IMR-90 (cell line): ENCODE measurements at regions not wholly inside any gene's neighbourhood (a gene's known extent, or its start where the extent isn't known, plus 50 kb on each side); places are given as distances from the start of the nearest gene placed in this dataset.

ENCODE experiments used
- ATAC-seq: fragments of 200-7000 bp; cut with Tn5 transposase; 2 replicates; pipeline ENCODE4 v1.9.1; 2020; ENCODE audit warnings: low read depth, mild to moderate bottlenecking, moderate library complexity
- BruUV-seq: library from RNA; stranded (reverse); fragments of 400-500 nt; replicated peaks from 2 replicates; lab custom pipeline; 2021; lab: Mats Ljungman, UMichigan
- CTCF ChIA-PET: fragments of 300-600 bp; formaldehyde crosslinking; extraction: SDS; loops from one replicate; lab custom pipeline; 2021; ENCODE audit warnings: antibody characterized with exemption; lab: Yijun Ruan, JAX
- POLR2A ChIA-PET: fragments of 300-600 bp; sonication (Branson Sonifier 250); formaldehyde crosslinking; loops from one replicate; lab custom pipeline; 2022; ENCODE audit warnings: antibody characterized with exemption; ENCODE audit not compliant: unreplicated experiment; lab: Charles Lee
- DNase-seq: peaks from one replicate; pipeline ENCODE4 v3.0.0; 2013
- H2AFZ ChIP-seq: replicated peaks from 2 replicates; pipeline ENCODE3; 2013; ENCODE audit warnings: low read length, mild to moderate bottlenecking; ENCODE audit not compliant: poor library complexity
- H2AK5ac ChIP-seq: 2 replicates; pipeline ENCODE4 v1.6.1; 2013; ENCODE audit warnings: low read depth, low read length, inconsistent platforms
- H2AK9ac ChIP-seq: replicated peaks from 2 replicates; pipeline ENCODE3; 2013; ENCODE audit warnings: mild to moderate bottlenecking, low read depth, low read length, moderate library complexity; ENCODE audit not compliant: poor library complexity
- H2BK120ac ChIP-seq: 2 replicates; pipeline ENCODE4 v1.6.1; 2013; ENCODE audit warnings: low read depth, low read length, inconsistent platforms
- H2BK15ac ChIP-seq: 3 replicates; pipeline ENCODE4 v1.6.1; 2013; ENCODE audit warnings: low read depth, low read length, inconsistent platforms
- H2BK20ac ChIP-seq: 2 replicates; pipeline ENCODE4 v1.6.1; 2013; ENCODE audit warnings: low read depth, mild to moderate bottlenecking, inconsistent platforms, low read length, moderate library complexity
- H2BK5ac ChIP-seq: 2 replicates; pipeline ENCODE4 v1.6.1; 2013; ENCODE audit warnings: mild to moderate bottlenecking, low read depth, low read length, inconsistent platforms; ENCODE audit not compliant: poor library complexity, severe bottlenecking
- H3K14ac ChIP-seq: replicated peaks from 2 replicates; pipeline ENCODE4 v1.6.1; 2013; ENCODE audit warnings: low read depth, low read length, inconsistent platforms
- H3K18ac ChIP-seq: 2 replicates; pipeline ENCODE4 v1.6.1; 2013; ENCODE audit warnings: low read depth, low read length, control low read depth
- H3K23ac ChIP-seq: 2 replicates; pipeline ENCODE4 v1.6.1; 2013; ENCODE audit warnings: low read depth, low read length, inconsistent platforms
- H3K27ac ChIP-seq: 2 replicates; pipeline ENCODE4 v1.5.1; 2013; ENCODE audit warnings: mild to moderate bottlenecking, control low read depth, low read length; ENCODE audit not compliant: insufficient read depth
- H3K27me3 ChIP-seq: 2 replicates; pipeline ENCODE4 v1.6.1; 2013; ENCODE audit warnings: low read length; ENCODE audit not compliant: control insufficient read depth, insufficient read depth
- H3K36me3 ChIP-seq: 2 replicates; pipeline ENCODE4 v1.6.1; 2013; ENCODE audit warnings: low read length, mixed read lengths; ENCODE audit not compliant: control insufficient read depth, insufficient read depth
- H3K4ac ChIP-seq: 2 replicates; pipeline ENCODE4 v1.6.1; 2013; ENCODE audit warnings: low read depth, low read length, inconsistent platforms
- H3K4me1 ChIP-seq: 2 replicates; pipeline ENCODE4 v1.6.1; 2013; ENCODE audit warnings: low read length, mixed read lengths; ENCODE audit not compliant: control insufficient read depth, insufficient read depth
- H3K4me2 ChIP-seq: 2 replicates; pipeline ENCODE4 v1.6.1; 2013; ENCODE audit warnings: low read depth, mild to moderate bottlenecking, control low read depth, low read length, moderate library complexity
- H3K4me3 ChIP-seq: 2 replicates; pipeline ENCODE4 v1.5.1; 2013; ENCODE audit warnings: low read depth, mild to moderate bottlenecking, control low read depth, low read length, moderate library complexity; ENCODE audit not compliant: insufficient read depth
- H3K56ac ChIP-seq: 2 replicates; pipeline ENCODE4 v1.6.1; 2013; ENCODE audit warnings: low read length, inconsistent platforms; ENCODE audit not compliant: insufficient read depth; ENCODE audit errors: extremely low read depth
- H3K79me1 ChIP-seq, 2 experiments: 2 replicates each; pipeline ENCODE4 v1.6.1; 2013; ENCODE audit warnings: low read length in 2 of 2, inconsistent platforms in 1 of 2, low read depth in 1 of 2
- H3K9ac ChIP-seq: 2 replicates; pipeline ENCODE4 v1.6.1; 2013; ENCODE audit warnings: low read depth, low read length, control low read depth
- H3K9me1 ChIP-seq: 2 replicates; pipeline ENCODE4 v1.6.1; 2013; ENCODE audit warnings: low read length, inconsistent platforms; ENCODE audit not compliant: insufficient read depth
- H3K9me3 ChIP-seq: 2 replicates; pipeline ENCODE4 v1.6.1; 2013; ENCODE audit warnings: low read length; ENCODE audit not compliant: control insufficient read depth, insufficient read depth
- H4K20me1 ChIP-seq: 2 replicates; pipeline ENCODE4 v1.6.1; 2013; ENCODE audit warnings: low read length, inconsistent platforms; ENCODE audit not compliant: insufficient read depth
- H4K5ac ChIP-seq: 2 replicates; pipeline ENCODE4 v1.6.1; 2013; ENCODE audit warnings: mild to moderate bottlenecking, low read depth, low read length, control low read depth
- H4K8ac ChIP-seq, 2 experiments: 2 replicates each; pipeline ENCODE4 v1.6.1; 2013; ENCODE audit warnings: low read depth in 2 of 2, low read length in 2 of 2, control low read depth in 1 of 2, inconsistent platforms in 1 of 2
- H4K91ac ChIP-seq: 2 replicates; pipeline ENCODE4 v1.6.1; 2013; ENCODE audit warnings: low read depth, low read length, inconsistent platforms; ENCODE audit not compliant: insufficient read depth
- WGBS, 2 experiments: methylation state at CpG; one replicate each; pipeline versions ENCODE4 v1.1.5 to v1.1.7; 2013; ENCODE audit warnings: missing lambda C conversion rate in 2 of 2; ENCODE audit not compliant: insufficient read length in 1 of 2; ENCODE audit errors: extremely low coverage in 2 of 2; 5-methylcytosine and 5-hydroxymethylcytosine counted together
- dilution Hi-C: fragments of 300-500 bp; cut with HindIII; formaldehyde crosslinking; loops from one replicate; pipeline ENCODE4 v1.14.3; 2018; ENCODE audit warnings: low sequenced_read_pairs; ENCODE audit not compliant: unreplicated experiment
- in situ Hi-C: fragments of 300-500 bp; cut with MboI; formaldehyde crosslinking; loops from 3 replicates; pipeline ENCODE4 v1.14.3; 2019; ENCODE audit warnings: low sequenced_read_pairs, inconsistent platforms, mixed read lengths
- intact Hi-C: fragments of 100-400 bp; cut with micrococcal nuclease; formaldehyde crosslinking; loops from 2 replicates; pipeline ENCODE4 v1.10.0; 2022
- TF ChIP-seq, protein P1 (sequence below): conservative IDR thresholded peaks from 2 replicates; pipeline ENCODE4 v1.5.1; 2012; ENCODE audit warnings: mild to moderate bottlenecking, low read depth, low read length, improper control_type of control experiment

DNA sequence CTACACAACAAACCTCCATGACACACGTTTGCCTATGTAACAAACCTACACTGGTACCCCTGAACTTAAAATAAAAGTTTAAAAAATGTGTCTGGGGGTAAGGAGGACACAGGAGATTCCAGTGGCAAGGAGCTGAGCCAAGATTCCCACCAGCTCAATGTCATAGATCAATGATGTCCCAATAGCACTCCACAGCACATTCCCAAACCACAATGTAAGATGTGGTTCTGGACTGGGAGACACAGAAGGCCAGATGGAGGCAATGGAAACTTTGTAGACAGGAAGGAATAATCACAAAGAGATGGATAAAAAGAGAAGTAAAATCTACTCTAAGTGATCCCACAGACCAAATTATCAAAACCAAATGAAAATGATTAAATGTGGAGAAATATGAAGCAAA lies 312.4 kb upstream of the SOX11 start:
- no peaks in the 10 kb centered on the region for H4K20me1 ChIP-seq
- dilution Hi-C loops (no loop called here), in situ Hi-C loops (no loop called here), intact Hi-C loops (no loop called here)
- H3K79me1 ChIP-seq, result no peaks in the 10 kb centered on the region
- no peak overlapping the region for H2BK120ac ChIP-seq
- no CpG with 5 or more reads among the region's 1 CpG for WGBS, 2 experiments
- POLR2A ChIA-PET, result no interaction called here
- H2AFZ ChIP-seq, result no peak overlapping the region
- DNase-seq, result no peak
- H2BK5ac ChIP-seq, result no peak overlapping the region
- no peak overlapping the region for H3K56ac ChIP-seq
- H3K9me1 ChIP-seq, result no peaks in the 10 kb centered on the region
- no peak overlapping the region for H4K8ac ChIP-seq
- no peak for ATAC-seq
- CTCF ChIA-PET, result no interaction called here
- H2AK9ac ChIP-seq, result no peak overlapping the region
- H3K36me3 ChIP-seq, result no peaks in the 10 kb centered on the region
- H3K14ac ChIP-seq, result no peak overlapping the region
- no peaks in the 10 kb centered on the region for H3K27me3 ChIP-seq
- H3K9me3 ChIP-seq, result peaks cover 20% of the 10 kb centered on the region
- no peak overlapping the region for H3K23ac ChIP-seq
- no peak overlapping the region for H3K27ac ChIP-seq
- no peak overlapping the region for H4K91ac ChIP-seq
- no peak overlapping the region for H3K4me2 ChIP-seq
- H3K4me3 ChIP-seq, result no peak overlapping the region
- TF ChIP-seq, protein P1, sequence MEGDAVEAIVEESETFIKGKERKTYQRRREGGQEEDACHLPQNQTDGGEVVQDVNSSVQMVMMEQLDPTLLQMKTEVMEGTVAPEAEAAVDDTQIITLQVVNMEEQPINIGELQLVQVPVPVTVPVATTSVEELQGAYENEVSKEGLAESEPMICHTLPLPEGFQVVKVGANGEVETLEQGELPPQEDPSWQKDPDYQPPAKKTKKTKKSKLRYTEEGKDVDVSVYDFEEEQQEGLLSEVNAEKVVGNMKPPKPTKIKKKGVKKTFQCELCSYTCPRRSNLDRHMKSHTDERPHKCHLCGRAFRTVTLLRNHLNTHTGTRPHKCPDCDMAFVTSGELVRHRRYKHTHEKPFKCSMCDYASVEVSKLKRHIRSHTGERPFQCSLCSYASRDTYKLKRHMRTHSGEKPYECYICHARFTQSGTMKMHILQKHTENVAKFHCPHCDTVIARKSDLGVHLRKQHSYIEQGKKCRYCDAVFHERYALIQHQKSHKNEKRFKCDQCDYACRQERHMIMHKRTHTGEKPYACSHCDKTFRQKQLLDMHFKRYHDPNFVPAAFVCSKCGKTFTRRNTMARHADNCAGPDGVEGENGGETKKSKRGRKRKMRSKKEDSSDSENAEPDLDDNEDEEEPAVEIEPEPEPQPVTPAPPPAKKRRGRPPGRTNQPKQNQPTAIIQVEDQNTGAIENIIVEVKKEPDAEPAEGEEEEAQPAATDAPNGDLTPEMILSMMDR, result no peak
- H3K4me1 ChIP-seq, result no peaks in the 10 kb centered on the region
- no peak overlapping the region for H2AK5ac ChIP-seq
- no peak overlapping the region for H3K18ac ChIP-seq
- no peak overlapping the region for H3K9ac ChIP-seq
- H4K5ac ChIP-seq, result no peak overlapping the region
- no peak overlapping the region for H2BK20ac ChIP-seq
- no peak overlapping the region for H3K4ac ChIP-seq
- H2BK15ac ChIP-seq, result no peak overlapping the region
- no TSS peak for BruUV-seq
